HL-60 (cell line): ENCODE measurements at regions not wholly inside any gene's neighbourhood (a gene's known extent, or its start where the extent isn't known, plus 50 kb on each side); places are given as distances from the start of the nearest gene placed in this dataset.

Experiments used
- DNase-seq, 2 experiments: peaks; one replicate each; pipeline ENCODE4 v3.0.0-alpha.2; 2010 to 2020; ENCODE audit warnings: low read depth in 1 of 2, low spot score in 1 of 2
- H3K27ac ChIP-seq: fragments of 250-450 bp; sonication (Bioruptor Pico); replicated peaks from 2 replicates; pipeline ENCODE4 v1.5.1; 2020; ENCODE audit warnings: mild to moderate bottlenecking, moderate library complexity
- H3K27me3 ChIP-seq: fragments of 250-450 bp; sonication (Bioruptor Pico); 2 replicates; pipeline ENCODE4 v1.5.1; 2021; ENCODE audit warnings: mild to moderate bottlenecking, moderate library complexity; ENCODE audit not compliant: insufficient read depth, poor library complexity, severe bottlenecking
- H3K4me3 ChIP-seq: replicated peaks from 2 replicates; pipeline ENCODE4 v1.5.1; 2011; ENCODE audit warnings: mild to moderate bottlenecking, control low read depth, low read length; ENCODE audit not compliant: insufficient read depth
- GABPA ChIP-seq: IDR thresholded peaks from 2 replicates; pipeline ENCODE4 v1.6.1; 2012; ENCODE audit warnings: low read depth
- POLR2AphosphoS5 ChIP-seq: IDR thresholded peaks from 2 replicates; pipeline ENCODE4 v1.6.1; 2012; ENCODE audit warnings: low read depth
- REST ChIP-seq: IDR thresholded peaks from 2 replicates; pipeline ENCODE4 v1.6.1; 2012; ENCODE audit warnings: low read depth; ENCODE audit not compliant: insufficient replicate concordance
- SPI1 ChIP-seq: IDR thresholded peaks from 2 replicates; pipeline ENCODE4 v1.6.1; 2012; ENCODE audit warnings: low read depth, mild to moderate bottlenecking, borderline replicate concordance
- TF ChIP-seq, protein P1 (sequence below): IDR thresholded peaks from one replicate; pipeline ENCODE4 v1.5.1; 2011; ENCODE audit warnings: low read length, control low read depth, inconsistent platforms; ENCODE audit not compliant: insufficient read depth

- Histone ChIP-seq H3K4me3 (no peak overlapping the region), H3K27ac (no peak overlapping the region), H3K27me3 (no peaks in the 10 kb centered on the region)
- DNase-seq: no peak
- TF ChIP-seq POLR2AphosphoS5 (no peak), SPI1 (no peak), GABPA (no peak), REST (no peak)
- TF ChIP-seq, protein P1, sequence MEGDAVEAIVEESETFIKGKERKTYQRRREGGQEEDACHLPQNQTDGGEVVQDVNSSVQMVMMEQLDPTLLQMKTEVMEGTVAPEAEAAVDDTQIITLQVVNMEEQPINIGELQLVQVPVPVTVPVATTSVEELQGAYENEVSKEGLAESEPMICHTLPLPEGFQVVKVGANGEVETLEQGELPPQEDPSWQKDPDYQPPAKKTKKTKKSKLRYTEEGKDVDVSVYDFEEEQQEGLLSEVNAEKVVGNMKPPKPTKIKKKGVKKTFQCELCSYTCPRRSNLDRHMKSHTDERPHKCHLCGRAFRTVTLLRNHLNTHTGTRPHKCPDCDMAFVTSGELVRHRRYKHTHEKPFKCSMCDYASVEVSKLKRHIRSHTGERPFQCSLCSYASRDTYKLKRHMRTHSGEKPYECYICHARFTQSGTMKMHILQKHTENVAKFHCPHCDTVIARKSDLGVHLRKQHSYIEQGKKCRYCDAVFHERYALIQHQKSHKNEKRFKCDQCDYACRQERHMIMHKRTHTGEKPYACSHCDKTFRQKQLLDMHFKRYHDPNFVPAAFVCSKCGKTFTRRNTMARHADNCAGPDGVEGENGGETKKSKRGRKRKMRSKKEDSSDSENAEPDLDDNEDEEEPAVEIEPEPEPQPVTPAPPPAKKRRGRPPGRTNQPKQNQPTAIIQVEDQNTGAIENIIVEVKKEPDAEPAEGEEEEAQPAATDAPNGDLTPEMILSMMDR: no peak
These were observed 175.6 kb upstream of the RAB4A start for GRCh38 chr1:229095325-229095724.

DNA sequence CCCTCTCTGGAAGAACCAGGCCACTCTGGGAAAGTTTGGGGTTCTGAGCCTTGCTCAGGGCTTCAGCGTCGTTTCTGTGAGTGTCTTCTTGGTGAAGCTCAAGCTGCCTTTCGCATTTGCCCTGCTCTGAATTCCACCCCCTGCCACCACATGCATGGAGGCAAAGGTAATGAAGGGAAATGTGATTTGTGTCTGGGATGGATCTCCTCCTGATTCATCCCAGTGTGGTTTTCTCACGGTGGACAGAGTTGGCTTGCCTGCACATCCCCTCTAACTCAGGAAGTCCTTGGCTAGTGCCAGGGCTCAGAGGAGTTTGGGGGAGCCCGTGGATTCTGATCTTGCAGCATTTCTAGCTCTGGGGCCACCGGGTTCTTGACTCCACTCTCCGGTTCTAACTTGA lies 173.6 kb upstream of the RAB4A start:
- no peak for DNase-seq
- Histone ChIP-seq H3K4me3 (no peak overlapping the region), H3K27ac (no peak overlapping the region), H3K27me3 (no peaks in the 10 kb centered on the region)
- no peak for TF ChIP-seq GABPA
- no peak for TF ChIP-seq SPI1
- TF ChIP-seq, protein P1: no peak
- TF ChIP-seq REST: no peak
- no peak for TF ChIP-seq POLR2AphosphoS5

GRCh38 chr1:229098361-229098760 lies 172.6 kb upstream of the RAB4A start:
- TF ChIP-seq, protein P1: no peak
- TF ChIP-seq GABPA: no peak
- TF ChIP-seq REST: peak; percentile 60
- no peaks in the 10 kb centered on the region for H3K27me3 ChIP-seq
- H3K4me3 ChIP-seq: no peak overlapping the region
- DNase-seq: no peak
- no peak overlapping the region for H3K27ac ChIP-seq
